HepG2 (cell line): ENCODE measurements at regions not wholly inside any gene's neighbourhood (a gene's known extent, or its start where the extent isn't known, plus 50 kb on each side); places are given as distances from the start of the nearest gene placed in this dataset.
A peak's percentile ranks its signal among the peaks of the same experiment; 100 is the strongest.

Source experiments
- ATAC-seq: fragments of 200-7000 bp; cut with Tn5 transposase; 3 replicates; pipeline ENCODE4 v1.9.1; 2020; ENCODE audit warnings: mild to moderate bottlenecking, moderate library complexity
- BruUV-seq: library from RNA; stranded (reverse); fragments of 400-500 nt; replicated peaks from 2 replicates; lab custom pipeline; 2021; lab: Mats Ljungman, UMichigan
- CTCF ChIA-PET: fragments of 300-600 bp; formaldehyde crosslinking; extraction: SDS; loops from one replicate; lab custom pipeline; 2021; ENCODE audit warnings: low total read pairs, inconsistent platforms, low intra/inter-chr PET ratio; lab: Yijun Ruan, JAX
- POLR2A ChIA-PET: fragments of 350-600 bp; sonication (Branson Sonifier 250); formaldehyde crosslinking; loops from one replicate; lab custom pipeline; 2020; ENCODE audit warnings: antibody characterized with exemption, inconsistent platforms; lab: Yijun Ruan, JAX
- DNase-seq: peaks from one replicate; pipeline ENCODE4 v3.0.0-alpha.2; 2015; ENCODE audit warnings: low spot score
- FAIRE-seq: peaks from 3 replicates; lab custom pipeline; 2011; peaks lifted over from hg19 to GRCh38; lab: Jason Lieb, UNC
- H2AFZ ChIP-seq: one replicate; pipeline ENCODE4 v1.6.1; 2011; ENCODE audit warnings: low read length, inconsistent platforms
- H3K27ac ChIP-seq: fragments of 300-600 bp; 3 replicates; pipeline ENCODE4 v1.8.0; 2011; ENCODE audit warnings: mixed run types, mild to moderate bottlenecking, mixed read lengths, low read length, inconsistent platforms; ENCODE audit not compliant: insufficient read depth; ENCODE audit errors: extremely low read length
- H3K27me3 ChIP-seq, 2 experiments: fragments of 200-600 bp in 1 of 2; 2 replicates in 1 of 2; 3 replicates in 1 of 2; pipeline versions ENCODE4 v1.6.0 to v1.8.0; 2011; ENCODE audit warnings: low read length in 2 of 2, mild to moderate bottlenecking in 2 of 2, moderate library complexity in 2 of 2, inconsistent platforms in 1 of 2; ENCODE audit not compliant: insufficient read depth in 2 of 2, control insufficient read depth in 1 of 2
- H3K36me3 ChIP-seq, 2 experiments: fragments of 200-600 bp in 1 of 2; replicated peaks in 1 of 2; 2 replicates in 1 of 2; 3 replicates in 1 of 2; pipeline versions ENCODE4 v1.5.1 to v1.8.0; 2011; ENCODE audit warnings: low read length in 2 of 2, inconsistent platforms in 1 of 2; ENCODE audit not compliant: insufficient read depth in 2 of 2, control insufficient read depth in 1 of 2
- H3K4me1 ChIP-seq: 2 replicates; pipeline ENCODE4 v1.5.1; 2012; ENCODE audit warnings: low read length, inconsistent platforms; ENCODE audit not compliant: insufficient read depth
- H3K4me2 ChIP-seq: 2 replicates; pipeline ENCODE4 v1.6.0; 2011; ENCODE audit warnings: low read depth, low read length, inconsistent platforms
- H3K4me3 ChIP-seq, 3 experiments: fragments of 200-600 bp in 1 of 3; sonication (generic), shearing (Covaris generic) in 1 of 3; replicated peaks in 1 of 3; 2 replicates each; pipeline ENCODE4 v1.5.1; 2011 to 2016; ENCODE audit warnings: low read length in 3 of 3, inconsistent platforms in 2 of 3, low read depth in 2 of 3, mild to moderate bottlenecking in 2 of 3, control low read depth in 1 of 3, mixed read lengths in 1 of 3; ENCODE audit not compliant: insufficient read depth in 1 of 3
- H3K79me2 ChIP-seq: one replicate; pipeline ENCODE4 v1.6.1; 2011; ENCODE audit warnings: low read length, inconsistent platforms; ENCODE audit not compliant: insufficient read depth
- H3K9ac ChIP-seq: 2 replicates; pipeline ENCODE4 v1.6.0; 2011; ENCODE audit warnings: mild to moderate bottlenecking, low read depth, low read length, inconsistent platforms; ENCODE audit not compliant: insufficient read depth
- H3K9me3 ChIP-seq: 2 replicates; pipeline ENCODE4 v1.5.1; 2012; ENCODE audit warnings: mild to moderate bottlenecking, low read length
- H4K20me1 ChIP-seq: 2 replicates; pipeline ENCODE4 v1.6.0; 2011; ENCODE audit warnings: inconsistent platforms, mild to moderate bottlenecking, low read length, moderate library complexity; ENCODE audit not compliant: insufficient read depth
- BCL3 ChIP-seq: sonication (generic); formaldehyde crosslinking; IDR thresholded peaks from 2 replicates; pipeline ENCODE4 v1.5.1; 2020; ENCODE audit warnings: mild to moderate bottlenecking, missing genetic modification reagents, moderate library complexity
- CEBPB ChIP-seq: IDR thresholded peaks from 2 replicates; pipeline ENCODE4 v1.6.1; 2011; ENCODE audit warnings: low read depth, low read length, improper control_type of control experiment, borderline replicate concordance
- DPF2 ChIP-seq: sonication (generic); formaldehyde crosslinking; IDR thresholded peaks from 2 replicates; pipeline ENCODE4 v1.4.0; 2020; ENCODE audit warnings: mild to moderate bottlenecking, low read depth, missing genetic modification reagents, borderline replicate concordance
- GFI1 ChIP-seq: sonication (generic); formaldehyde crosslinking; IDR thresholded peaks from 2 replicates; pipeline ENCODE4 v1.5.0; 2020; ENCODE audit warnings: missing genetic modification reagents, mild to moderate bottlenecking, borderline replicate concordance
- SIX4 ChIP-seq: sonication (generic); formaldehyde crosslinking; IDR thresholded peaks from 2 replicates; pipeline ENCODE4 v1.4.0; 2020; ENCODE audit warnings: missing genetic modification reagents
- SNAI1 ChIP-seq: sonication (generic); formaldehyde crosslinking; IDR thresholded peaks from 2 replicates; pipeline ENCODE4 v1.5.0; 2020; ENCODE audit warnings: mild to moderate bottlenecking, missing genetic modification reagents, borderline replicate concordance
- ZBTB10 ChIP-seq: sonication (generic); formaldehyde crosslinking; IDR thresholded peaks from 2 replicates; pipeline ENCODE4 v1.4.0; 2020; ENCODE audit warnings: missing genetic modification reagents, borderline replicate concordance
- ZNF781 ChIP-seq: sonication (generic); formaldehyde crosslinking; IDR thresholded peaks from 2 replicates; pipeline ENCODE4 v1.5.1; 2020; ENCODE audit warnings: borderline replicate concordance, mild to moderate bottlenecking, missing genetic modification reagents; ENCODE audit errors: not compliant biosample characterization
- ZNF839 ChIP-seq: sonication (generic); formaldehyde crosslinking; IDR thresholded peaks from 2 replicates; pipeline ENCODE4 v1.4.0; 2020; ENCODE audit warnings: missing genetic modification reagents, mild to moderate bottlenecking, borderline replicate concordance
- WGBS: methylation state at CpG from one replicate; pipeline ENCODE4 v1.1.6; 2017; ENCODE audit warnings: low lambda C conversion rate; 5-methylcytosine and 5-hydroxymethylcytosine counted together
- in situ Hi-C: cut with HindIII; loops from 2 replicates; pipeline ENCODE4 v1.10.0; 2017; ENCODE audit warnings: low pct_unique_long_range_greater_than_20kb; ENCODE audit not compliant: extremely low pct_ligation_motif_present
- intact Hi-C: fragments of 100-400 bp; cut with micrococcal nuclease; formaldehyde crosslinking; loops from one replicate; pipeline ENCODE4 v1.10.0; 2022; ENCODE audit not compliant: unreplicated experiment

- Histone ChIP-seq H3K9me3 (no peaks in the 10 kb centered on the region), H3K27me3 (no peaks in the 10 kb centered on the region; a peak in 1 of 5 replicates), H3K4me2 (no peak overlapping the region), H3K9ac (no peak overlapping the region), H3K79me2 (no peaks in the 10 kb centered on the region), H4K20me1 (no peaks in the 10 kb centered on the region), H2AFZ (no peak overlapping the region), H3K4me1 (peaks cover 10% of the 10 kb centered on the region), H3K36me3 (no peaks in the 10 kb centered on the region), H3K4me3 (no peak overlapping the region), H3K27ac (no peak overlapping the region)
- WGBS: 64% methylated on average over 3 of the region's 3 CpGs
- no peak for ATAC-seq
- ChIA-PET CTCF (no interaction called here), POLR2A (no interaction called here)
- TF ChIP-seq CEBPB: peak; percentile 65
- TF ChIP-seq BCL3: no peak
- DNase-seq: no peak
- no TSS peak for BruUV-seq
- in situ Hi-C loops (no loop called here), intact Hi-C loops (no loop called here)
- FAIRE-seq: no peak
Observed at GRCh38 chr18:42176599-42176998, 221.6 kb downstream of the PIK3C3 start.

GRCh38 chr18:42177390-42177789 lies 222.4 kb downstream of the PIK3C3 start:
- H3K4me2 ChIP-seq: no peak overlapping the region
- H3K79me2 ChIP-seq: no peaks in the 10 kb centered on the region
- peaks cover 2% of the 10 kb centered on the region for H3K4me1 ChIP-seq
- H3K27me3 ChIP-seq: no peaks in the 10 kb centered on the region; a peak in 1 of 5 replicates
- H2AFZ ChIP-seq: no peak overlapping the region
- POLR2A ChIA-PET: no interaction called here
- in situ Hi-C loops (no loop called here), intact Hi-C loops (no loop called here)
- no TSS peak for BruUV-seq
- no peak for ATAC-seq
- H3K36me3 ChIP-seq: no peaks in the 10 kb centered on the region
- 82% methylated on average over 1 of the region's 1 CpG for WGBS
- CTCF ChIA-PET: no interaction called here
- H4K20me1 ChIP-seq: no peaks in the 10 kb centered on the region
- H3K27ac ChIP-seq: no peak overlapping the region
- no peak overlapping the region for H3K9ac ChIP-seq
- H3K4me3 ChIP-seq: no peak overlapping the region
- TF ChIP-seq ZNF781 (CRISPR knock-in tag): no peak
- TF ChIP-seq DPF2: no peak
- TF ChIP-seq SIX4 (CRISPR knock-in tag): no peak
- no peak for TF ChIP-seq ZBTB10 (CRISPR knock-in tag)
- no peak for TF ChIP-seq ZNF839
- TF ChIP-seq SNAI1 (CRISPR knock-in tag): no peak
- TF ChIP-seq GFI1: no peak
- no peaks in the 10 kb centered on the region for H3K9me3 ChIP-seq
- no peak for FAIRE-seq
- DNase-seq: no peak
